ENCODE measurements at regions not wholly inside any gene's neighbourhood (a gene's known extent, or its start where the extent isn't known, plus 50 kb on each side); places are given as distances from the start of the nearest gene placed in this dataset.
A peak's percentile ranks its signal among the peaks of the same experiment; 100 is the strongest.

DNA sequence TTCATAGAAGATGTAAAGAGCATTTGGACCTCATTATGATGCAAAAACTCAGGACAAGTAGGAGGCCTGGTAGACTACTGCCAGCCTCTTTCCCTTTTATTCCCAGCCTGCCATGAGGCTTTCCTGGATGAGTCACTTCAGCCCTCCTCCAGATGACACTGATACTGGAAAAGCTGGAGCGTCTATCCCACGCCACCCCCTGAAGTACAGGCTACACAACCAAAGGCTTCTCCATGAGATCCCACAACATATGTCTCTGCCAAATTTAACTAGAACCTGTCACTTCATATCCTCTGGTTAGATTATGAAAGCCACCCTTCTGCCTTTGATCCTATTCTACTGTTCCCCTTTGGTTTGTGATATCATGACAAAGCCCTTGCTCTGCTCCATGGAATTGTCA is 56.1 kb upstream of the CPNE4 start:
- Histone ChIP-seq H2AFZ (ENCODE audit: low read length) (no peak overlapping the region), H3K9me3 (ENCODE audit: low read length) (no peaks in the 10 kb centered on the region), H4K20me1 (ENCODE audit: low read length) (no peaks in the 10 kb centered on the region), H3K79me2 (ENCODE audit: low read length) (no peaks in the 10 kb centered on the region), H3K4me1 (ENCODE audit: insufficient read depth, low read length) (no peaks in the 10 kb centered on the region), H3F3A (ENCODE audit: low read length, unreplicated experiment) (no peaks in the 10 kb centered on the region), H3K36me3 (ENCODE audit: low read depth, low read length) (no peaks in the 10 kb centered on the region), H3K27ac (ENCODE audit: low read length) (no peak overlapping the region), H3K9me2 (replicated peaks; ENCODE audit: low read length) (no peaks in the 10 kb centered on the region), H3K9ac (ENCODE audit: low read length) (no peak overlapping the region), H3K27me3 (ENCODE audit: low read length) (no peaks in the 10 kb centered on the region), H3K4me2 (ENCODE audit: low read length) (no peak overlapping the region), H3K4me3 (ENCODE audit: low read length) (no peak overlapping the region)
- CTCF ChIA-PET, result no interaction called here
- no TSS peak for BruUV-seq (replicated peaks)
- ATAC-seq (no peak), DNase-seq (peak; percentile 5)
- POLR2A ChIA-PET (ENCODE audit: unreplicated experiment), result no interaction called here
- intact Hi-C loops (cut with micrococcal nuclease), result no loop called here
- TF ChIP-seq EZH2phosphoT487 (IDR thresholded peaks at IDR 0.05; ENCODE audit: borderline replicate concordance, low read length) (no peak), CTCF (conservative IDR thresholded peaks at IDR 0.05; ENCODE audit: low read depth, low read length) (no peak), EZH2 (IDR thresholded peaks at IDR 0.05; ENCODE audit: low read length, unreplicated experiment) (no peak)

DNA sequence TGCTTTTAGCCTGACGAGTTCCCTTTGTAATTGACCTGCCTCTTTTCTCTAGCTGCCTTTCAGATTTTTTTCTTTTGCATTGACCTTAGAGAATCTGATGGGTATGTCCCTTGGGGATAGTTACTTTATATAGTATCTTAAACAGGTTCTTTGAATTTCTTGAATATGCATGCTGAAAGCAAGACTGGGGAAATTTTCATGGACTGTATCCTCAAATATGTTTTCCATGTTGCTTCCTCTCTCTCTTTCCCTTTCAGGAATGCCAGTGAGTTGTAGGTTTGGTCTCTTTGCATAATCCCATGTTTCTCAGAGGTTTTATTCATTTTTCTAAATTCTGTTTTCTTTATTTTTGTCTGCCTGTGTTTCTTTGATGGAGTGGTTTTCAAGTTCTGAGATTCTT is 81.8 kb upstream of the CPNE4 start:
- ChIA-PET CTCF (no interaction called here), POLR2A (ENCODE audit: unreplicated experiment) (no interaction called here)
- BruUV-seq (replicated peaks), result no TSS peak
- no peaks in the 10 kb centered on the region for H3K9me3 ChIP-seq (ENCODE audit: low read length)
- H3F3A ChIP-seq (ENCODE audit: low read length, unreplicated experiment), result no peaks in the 10 kb centered on the region
- no peaks in the 10 kb centered on the region for H3K79me2 ChIP-seq (ENCODE audit: low read length)
- no peaks in the 10 kb centered on the region for H4K20me1 ChIP-seq (ENCODE audit: low read length)
- H2AFZ ChIP-seq (ENCODE audit: low read length), result no peak overlapping the region
- H3K4me3 ChIP-seq (ENCODE audit: low read length), result no peak overlapping the region
- TF ChIP-seq EZH2phosphoT487 (IDR thresholded peaks at IDR 0.05; ENCODE audit: borderline replicate concordance, low read length), result no peak
- TF ChIP-seq EZH2 (IDR thresholded peaks at IDR 0.05; ENCODE audit: low read length, unreplicated experiment), result no peak
- no peaks in the 10 kb centered on the region for H3K27me3 ChIP-seq (ENCODE audit: low read length)
- H3K36me3 ChIP-seq (ENCODE audit: low read depth, low read length), result no peaks in the 10 kb centered on the region
- no peak for ATAC-seq
- intact Hi-C loops (cut with micrococcal nuclease), result no loop called here
- no peaks in the 10 kb centered on the region for H3K4me1 ChIP-seq (ENCODE audit: insufficient read depth, low read length)
- H3K9me2 ChIP-seq (replicated peaks; ENCODE audit: low read length), result no peaks in the 10 kb centered on the region
- H3K9ac ChIP-seq (ENCODE audit: low read length), result no peak overlapping the region
- H3K4me2 ChIP-seq (ENCODE audit: low read length), result no peak overlapping the region
- no peak overlapping the region for H3K27ac ChIP-seq (ENCODE audit: low read length)
- DNase-seq, result no peak

GRCh38 chr3:132117642-132118041 is 82.8 kb upstream of the CPNE4 start:
- ChIA-PET POLR2A (ENCODE audit: unreplicated experiment) (no interaction called here), CTCF (no interaction called here)
- Histone ChIP-seq H4K20me1 (ENCODE audit: low read length) (no peaks in the 10 kb centered on the region), H3K36me3 (ENCODE audit: low read depth, low read length) (no peaks in the 10 kb centered on the region), H3K4me2 (ENCODE audit: low read length) (no peak overlapping the region), H3K9ac (ENCODE audit: low read length) (no peak overlapping the region), H2AFZ (ENCODE audit: low read length) (no peak overlapping the region), H3K9me3 (ENCODE audit: low read length) (no peaks in the 10 kb centered on the region), H3K27me3 (ENCODE audit: low read length) (no peaks in the 10 kb centered on the region), H3K79me2 (ENCODE audit: low read length) (no peaks in the 10 kb centered on the region), H3F3A (ENCODE audit: low read length, unreplicated experiment) (no peaks in the 10 kb centered on the region), H3K4me3 (ENCODE audit: low read length) (no peak overlapping the region), H3K9me2 (replicated peaks; ENCODE audit: low read length) (no peaks in the 10 kb centered on the region), H3K4me1 (ENCODE audit: insufficient read depth, low read length) (no peaks in the 10 kb centered on the region), H3K27ac (ENCODE audit: low read length) (no peak overlapping the region)
- no TSS peak for BruUV-seq (replicated peaks)
- ATAC-seq (no peak), DNase-seq (no peak)
- TF ChIP-seq CTCF (conservative IDR thresholded peaks at IDR 0.05; ENCODE audit: low read depth, low read length) (no peak), EZH2 (IDR thresholded peaks at IDR 0.05; ENCODE audit: low read length, unreplicated experiment) (no peak), EZH2phosphoT487 (IDR thresholded peaks at IDR 0.05; ENCODE audit: borderline replicate concordance, low read length) (no peak)
- intact Hi-C loops (cut with micrococcal nuclease), result no loop called here

Measured in PC-3 (cell line).